HFFc6 (cell line): ENCODE measurements at regions not wholly inside any gene's neighbourhood (a gene's known extent, or its start where the extent isn't known, plus 50 kb on each side); places are given as distances from the start of the nearest gene placed in this dataset.
A peak's percentile ranks its signal among the peaks of the same experiment; 100 is the strongest.

Source experiments
- DNase-seq: peaks from one replicate; pipeline ENCODE4 v3.0.0-alpha.2; 2018
- H3K27ac Mint-ChIP-seq: 2 replicates; pipeline ENCODE4 v1.8.0; 2020; ENCODE audit warnings: mild to moderate bottlenecking, mixed read lengths
- H3K27me3 Mint-ChIP-seq: 2 replicates; pipeline ENCODE4 v1.8.0; 2021; ENCODE audit warnings: mild to moderate bottlenecking, moderate library complexity, mixed read lengths; ENCODE audit not compliant: insufficient read depth
- H3K36me3 Mint-ChIP-seq: 2 replicates; pipeline ENCODE4 v1.8.0; 2021; ENCODE audit warnings: low read depth, mixed read lengths
- H3K4me1 Mint-ChIP-seq: 2 replicates; pipeline ENCODE4 v1.8.0; 2020; ENCODE audit warnings: low read depth, mixed read lengths
- H3K4me3 Mint-ChIP-seq: 2 replicates; pipeline ENCODE4 v1.8.0; 2020; ENCODE audit warnings: mild to moderate bottlenecking, moderate library complexity, mixed read lengths
- H3K9me3 Mint-ChIP-seq: 2 replicates; pipeline ENCODE4 v1.8.0; 2020; ENCODE audit warnings: mild to moderate bottlenecking, mixed read lengths
- TF ChIP-seq, protein P1 (sequence below): fragments of 200-600 bp; sonication (generic); IDR thresholded peaks from 2 replicates; pipeline ENCODE4 v1.5.0; 2021; ENCODE audit warnings: antibody characterized with exemption, mild to moderate bottlenecking

DNA sequence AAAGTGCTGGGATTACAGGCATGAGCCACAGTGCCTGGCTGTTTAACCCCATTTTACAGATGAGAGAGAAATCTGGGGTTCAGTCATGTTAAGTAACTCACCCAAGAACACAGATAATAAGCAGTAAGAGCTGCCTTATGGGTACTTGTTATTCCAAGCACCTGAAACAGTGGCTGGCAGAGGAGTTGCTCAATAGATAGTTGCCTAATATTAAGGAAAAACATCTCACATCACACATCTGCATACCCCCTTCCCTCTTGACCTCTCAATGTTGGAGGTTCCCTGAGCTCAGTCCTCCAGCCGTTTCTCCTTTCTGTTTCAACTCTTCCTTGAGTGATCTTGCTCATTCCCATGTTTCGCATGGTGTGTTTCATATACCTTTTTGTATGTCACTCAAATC, 401.9 kb downstream of the KLF12 start:
- no peak overlapping the region for H3K27ac Mint-ChIP-seq
- no peaks in the 10 kb centered on the region for H3K9me3 Mint-ChIP-seq
- DNase-seq = no peak
- H3K36me3 Mint-ChIP-seq = peaks cover 10% of the 10 kb centered on the region
- H3K27me3 Mint-ChIP-seq = no peaks in the 10 kb centered on the region
- TF ChIP-seq, protein P1, sequence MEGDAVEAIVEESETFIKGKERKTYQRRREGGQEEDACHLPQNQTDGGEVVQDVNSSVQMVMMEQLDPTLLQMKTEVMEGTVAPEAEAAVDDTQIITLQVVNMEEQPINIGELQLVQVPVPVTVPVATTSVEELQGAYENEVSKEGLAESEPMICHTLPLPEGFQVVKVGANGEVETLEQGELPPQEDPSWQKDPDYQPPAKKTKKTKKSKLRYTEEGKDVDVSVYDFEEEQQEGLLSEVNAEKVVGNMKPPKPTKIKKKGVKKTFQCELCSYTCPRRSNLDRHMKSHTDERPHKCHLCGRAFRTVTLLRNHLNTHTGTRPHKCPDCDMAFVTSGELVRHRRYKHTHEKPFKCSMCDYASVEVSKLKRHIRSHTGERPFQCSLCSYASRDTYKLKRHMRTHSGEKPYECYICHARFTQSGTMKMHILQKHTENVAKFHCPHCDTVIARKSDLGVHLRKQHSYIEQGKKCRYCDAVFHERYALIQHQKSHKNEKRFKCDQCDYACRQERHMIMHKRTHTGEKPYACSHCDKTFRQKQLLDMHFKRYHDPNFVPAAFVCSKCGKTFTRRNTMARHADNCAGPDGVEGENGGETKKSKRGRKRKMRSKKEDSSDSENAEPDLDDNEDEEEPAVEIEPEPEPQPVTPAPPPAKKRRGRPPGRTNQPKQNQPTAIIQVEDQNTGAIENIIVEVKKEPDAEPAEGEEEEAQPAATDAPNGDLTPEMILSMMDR = no peak
- H3K4me3 Mint-ChIP-seq = no peak overlapping the region
- H3K4me1 Mint-ChIP-seq = peaks cover 5% of the 10 kb centered on the region; the same call in 1 of the 2 replicates

- Mint-ChIP-seq H3K4me1 (peaks cover 5% of the 10 kb centered on the region; the same call in 1 of the 2 replicates), H3K27ac (no peak overlapping the region; the same call in 1 of the 2 replicates), H3K27me3 (no peaks in the 10 kb centered on the region)
These were observed 402.6 kb downstream of the KLF12 start for GRCh38 chr13:73731564-73731963.

GRCh38 chr13:73730014-73730413, 404.2 kb downstream of the KLF12 start:
- Mint-ChIP-seq H3K36me3 (peaks cover 18% of the 10 kb centered on the region), H3K4me3 (no peak overlapping the region), H3K4me1 (peaks cover 5% of the 10 kb centered on the region; the same call in 1 of the 2 replicates), H3K27me3 (no peaks in the 10 kb centered on the region), H3K27ac (no peak overlapping the region), H3K9me3 (no peaks in the 10 kb centered on the region)
- DNase-seq = no peak
- TF ChIP-seq, protein P1 = no peak

More at GRCh38 chr13:73731564-73731963, 402.6 kb downstream of the KLF12 start:
- TF ChIP-seq, protein P1 = no peak
- H3K36me3 Mint-ChIP-seq = peaks cover 18% of the 10 kb centered on the region
- no peaks in the 10 kb centered on the region for H3K9me3 Mint-ChIP-seq
- no peak overlapping the region for H3K4me3 Mint-ChIP-seq
- DNase-seq = no peak

DNA sequence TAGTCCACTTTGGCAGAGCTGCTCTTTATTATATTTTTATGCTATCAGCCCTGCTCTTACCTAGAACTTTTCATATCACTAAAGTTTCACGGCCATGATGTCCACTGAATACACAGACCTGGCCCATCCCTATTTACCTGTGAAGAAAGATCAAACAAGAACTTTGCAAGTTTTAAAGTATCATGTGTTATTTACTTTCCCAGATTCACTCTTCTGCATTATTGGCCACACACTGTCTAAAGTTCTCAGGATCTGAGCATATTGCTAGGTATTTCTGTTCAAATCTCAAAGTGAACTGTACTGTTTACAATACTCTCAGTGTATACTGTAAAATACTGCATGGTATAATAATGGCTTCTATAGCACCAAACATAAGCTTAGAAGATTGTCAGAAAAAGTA, 405.2 kb downstream of the KLF12 start:
- TF ChIP-seq, protein P1 = no peak
- Mint-ChIP-seq H3K4me3 (no peak overlapping the region), H3K36me3 (peaks cover 18% of the 10 kb centered on the region), H3K4me1 (peaks cover 5% of the 10 kb centered on the region; the same call in 1 of the 2 replicates), H3K27me3 (no peaks in the 10 kb centered on the region), H3K9me3 (no peaks in the 10 kb centered on the region), H3K27ac (no peak overlapping the region)
- no peak for DNase-seq

DNA sequence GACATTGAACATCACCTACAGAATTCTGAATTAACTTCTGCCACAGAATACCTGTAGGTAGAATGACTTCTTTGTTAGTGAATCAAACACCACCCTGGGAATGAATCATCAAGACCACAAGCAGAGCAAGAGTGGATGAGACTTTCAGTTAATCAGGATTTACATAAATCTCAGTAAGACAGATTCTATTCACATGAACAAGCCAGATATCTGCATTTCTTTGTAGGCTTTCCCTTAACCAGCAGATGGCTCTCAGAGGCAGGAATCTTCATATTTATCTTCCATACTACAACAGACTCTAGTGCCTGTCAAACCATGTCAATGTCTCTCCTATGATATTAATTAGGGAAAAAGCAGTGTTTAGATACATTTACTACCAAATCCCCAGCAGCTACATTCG, 412.1 kb downstream of the KLF12 start:
- Mint-ChIP-seq H3K4me1 (peaks cover 39% of the 10 kb centered on the region), H3K9me3 (no peaks in the 10 kb centered on the region), H3K27me3 (no peaks in the 10 kb centered on the region), H3K36me3 (peaks cover 10% of the 10 kb centered on the region), H3K27ac (no peak overlapping the region), H3K4me3 (no peak overlapping the region)
- TF ChIP-seq, protein P1 = peak; percentile 65
- DNase-seq = peak; percentile 65

DNA sequence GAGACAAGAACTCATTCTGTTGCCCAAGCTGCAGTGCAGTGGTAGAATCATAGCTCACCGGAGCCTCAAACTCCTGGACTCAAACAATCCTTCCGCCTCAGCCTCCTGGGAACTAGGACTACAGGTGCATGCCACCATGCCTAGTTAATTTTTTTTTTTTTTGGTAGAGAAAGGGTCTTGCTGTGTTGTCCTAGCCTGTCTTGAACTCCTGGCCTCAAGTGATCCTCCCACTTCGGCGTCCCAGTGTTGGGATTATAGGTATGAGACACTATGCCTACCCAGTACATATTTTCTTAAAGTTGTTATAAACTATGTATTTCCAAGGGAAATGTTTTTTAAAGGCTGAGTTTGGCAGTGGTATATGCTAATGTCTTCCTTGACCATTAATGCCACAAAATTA, 412.6 kb downstream of the KLF12 start:
- Mint-ChIP-seq H3K27me3 (no peaks in the 10 kb centered on the region), H3K4me3 (no peak overlapping the region), H3K36me3 (peaks cover 4% of the 10 kb centered on the region; the same call in 1 of the 2 replicates), H3K4me1 (peaks cover 43% of the 10 kb centered on the region), H3K9me3 (no peaks in the 10 kb centered on the region), H3K27ac (no peak overlapping the region)
- TF ChIP-seq, protein P1 = no peak
- DNase-seq = no peak
